Stimulated activated CD8-positive, alpha-beta memory T cell treated with anti-CD3 and anti-CD28 coated beads, Interleukin-7, amount 100 ng/mL, for 4 hours (primary cell): ENCODE measurements at regions not wholly inside any gene's neighbourhood (a gene's known extent, or its start where the extent isn't known, plus 50 kb on each side); places are given as distances from the start of the nearest gene placed in this dataset.

ENCODE experiments used
- DNase-seq, 2 donors: peaks; one replicate each; pipeline ENCODE4 v3.0.0-alpha.2; 2020; ENCODE audit warnings: low read depth in 2 of 2

- no peak for DNase-seq
Measured at GRCh38 chr4:155564086-155564485, 102.6 kb upstream of the GUCY1A1 start.

GRCh38 chr4:155559915-155560314 is 106.7 kb upstream of the GUCY1A1 start:
- DNase-seq, result no peak

- no peak for DNase-seq
Measured at GRCh38 chr4:155552180-155552579, 114.5 kb upstream of the GUCY1A1 start.

- DNase-seq, result no peak
Measured at GRCh38 chr4:155548173-155548572, 118.5 kb upstream of the GUCY1A1 start.

- no peak for DNase-seq
Measured at GRCh38 chr4:155546451-155546850, 120.2 kb upstream of the GUCY1A1 start.

GRCh38 chr4:155545456-155545855 is 121.2 kb upstream of the GUCY1A1 start:
- DNase-seq, result no peak

- DNase-seq, result no peak
Measured at GRCh38 chr4:155544547-155544946, 122.1 kb upstream of the GUCY1A1 start.

GRCh38 chr4:155543126-155543765 is 123.4 kb upstream of the GUCY1A1 start:
- DNase-seq, result no peak

DNA sequence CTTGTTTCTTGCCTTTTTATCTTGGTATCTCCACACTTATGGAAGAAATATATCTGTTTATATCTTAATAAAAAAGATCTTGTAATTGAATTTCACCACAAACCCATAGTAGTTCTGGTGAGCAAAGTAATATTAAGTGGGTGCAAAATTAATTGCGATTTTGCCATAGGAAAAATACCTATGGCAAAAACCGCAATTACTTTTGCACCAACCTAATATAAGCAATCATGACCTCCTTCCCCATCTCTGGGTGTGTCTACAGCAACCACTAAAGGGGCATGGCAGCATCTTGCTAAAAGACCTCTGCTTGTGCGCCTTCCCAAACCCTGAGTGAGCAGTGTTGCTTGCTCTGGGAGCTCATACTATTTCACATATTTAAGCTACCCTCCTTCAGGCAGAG is 124.2 kb upstream of the GUCY1A1 start:
- no peak for DNase-seq

DNA sequence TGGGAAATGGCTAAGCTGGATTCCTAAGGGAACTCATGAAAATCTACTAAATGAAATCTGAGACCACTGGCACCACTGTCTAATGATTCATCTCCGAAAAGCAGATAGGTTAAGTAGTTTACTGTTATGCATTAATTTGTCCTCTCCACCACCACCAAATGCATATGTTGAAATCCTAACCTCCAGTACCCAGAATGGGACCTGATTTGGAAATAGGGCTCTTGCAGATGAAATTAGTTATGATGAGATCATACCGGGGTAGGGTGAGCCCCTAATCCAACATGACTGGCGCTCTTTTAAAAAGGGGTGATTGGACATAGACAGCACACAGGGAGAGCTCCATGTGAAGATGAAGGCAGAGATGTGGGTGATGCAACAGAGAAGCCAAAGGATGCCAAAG is 124.9 kb upstream of the GUCY1A1 start:
- no peak for DNase-seq

DNA sequence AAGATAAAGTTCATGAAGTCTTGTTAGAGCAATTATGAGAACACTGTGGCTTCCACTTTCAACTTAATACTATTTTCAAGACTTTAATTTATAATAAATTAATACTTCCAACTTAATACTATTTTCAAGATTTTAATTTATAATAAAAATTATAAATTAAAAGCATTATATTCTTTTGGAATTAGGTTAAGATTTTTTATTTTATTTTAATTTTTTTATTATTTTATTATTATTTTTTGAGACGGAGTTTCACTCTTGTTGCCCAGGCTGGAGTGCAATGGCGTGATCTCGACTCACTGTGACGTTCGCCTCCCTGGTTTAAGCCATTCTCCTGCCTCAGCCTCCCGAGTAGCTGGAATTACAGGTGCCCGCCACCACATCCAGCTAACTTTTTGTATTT is 126.0 kb upstream of the GUCY1A1 start:
- no peak for DNase-seq

DNA sequence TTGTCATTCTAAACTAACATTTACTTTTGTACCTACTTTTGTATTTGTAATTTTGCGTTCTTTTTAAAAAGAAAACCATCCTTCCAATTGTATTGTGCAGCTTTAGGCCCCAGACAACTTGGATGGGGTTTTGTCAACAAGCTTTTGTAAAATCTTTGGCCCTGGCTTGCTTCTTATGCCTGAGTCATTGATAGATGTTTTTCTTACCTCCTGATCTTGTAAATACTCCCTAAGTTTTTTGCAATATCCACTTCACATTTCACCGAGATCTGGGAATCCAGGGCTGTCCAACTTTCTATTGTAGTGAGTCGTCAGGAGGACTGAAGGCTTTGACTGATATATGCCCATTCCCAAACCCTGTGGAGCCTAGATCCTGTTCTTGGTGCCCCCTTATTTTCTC is 126.9 kb upstream of the GUCY1A1 start:
- no peak for DNase-seq

GRCh38 chr4:155535802-155536454 is 130.7 kb upstream of the GUCY1A1 start:
- no peak for DNase-seq

GRCh38 chr4:155532373-155533085 is 134.1 kb upstream of the GUCY1A1 start:
- DNase-seq, result no peak

DNA sequence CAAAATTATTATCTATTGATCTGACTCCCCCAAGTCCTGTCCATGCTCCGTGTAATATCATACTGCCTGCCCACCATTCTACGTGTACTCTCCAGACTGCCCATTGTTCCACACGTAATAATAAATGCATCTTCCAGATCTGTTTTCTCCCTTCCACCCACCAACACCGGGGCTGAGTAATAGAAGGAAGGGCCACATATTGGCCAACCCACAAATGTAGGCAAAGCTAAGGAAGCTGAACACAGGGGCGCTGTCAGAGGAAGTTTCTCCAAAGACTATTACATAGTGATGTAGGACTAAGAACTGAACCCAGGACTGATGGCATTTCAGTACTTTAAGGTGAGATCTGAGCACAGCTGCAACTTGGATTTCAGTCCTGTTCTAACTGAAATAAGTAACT is 135.8 kb upstream of the GUCY1A1 start:
- DNase-seq, result no peak

DNA sequence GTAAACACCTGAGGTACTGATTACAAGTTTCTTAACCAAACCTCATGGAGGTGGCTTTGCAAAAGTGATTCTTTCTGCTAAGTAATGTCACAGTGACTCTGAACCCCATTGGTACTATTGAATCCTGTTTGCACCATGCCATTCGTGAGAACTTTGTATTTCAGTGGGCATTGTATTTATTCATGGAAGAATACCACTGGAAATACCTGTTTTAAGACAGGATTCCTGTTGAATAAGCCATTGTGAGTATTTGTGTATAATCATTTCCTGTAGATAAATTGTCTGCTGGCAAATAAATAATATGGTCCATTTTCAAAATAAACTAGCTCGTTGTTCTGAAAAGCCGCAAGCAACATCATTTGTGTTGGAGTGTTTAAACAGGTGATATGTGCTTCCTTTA is 136.4 kb upstream of the GUCY1A1 start:
- no peak for DNase-seq

- no peak for DNase-seq
Measured at GRCh38 chr4:155529716-155530115, 136.9 kb upstream of the GUCY1A1 start.

DNA sequence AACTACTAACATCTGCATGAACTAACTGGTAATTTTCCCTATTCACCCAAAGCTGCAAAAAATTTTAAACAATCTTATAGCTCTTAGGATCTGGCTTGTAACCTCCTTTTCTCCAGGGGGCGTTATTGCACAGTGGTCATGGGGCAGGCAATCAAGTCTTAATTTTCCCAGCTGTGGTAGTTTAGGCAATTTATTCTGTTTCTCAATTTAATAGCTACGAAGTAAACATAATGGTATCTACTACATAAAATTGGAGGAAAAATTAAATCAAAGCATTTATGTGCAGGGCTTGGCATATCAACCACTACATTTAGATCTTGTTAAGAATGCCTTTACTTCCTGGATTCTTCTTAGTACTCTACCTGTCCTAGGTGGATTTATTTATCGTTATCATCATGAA is 137.4 kb upstream of the GUCY1A1 start:
- DNase-seq, result no peak

DNA sequence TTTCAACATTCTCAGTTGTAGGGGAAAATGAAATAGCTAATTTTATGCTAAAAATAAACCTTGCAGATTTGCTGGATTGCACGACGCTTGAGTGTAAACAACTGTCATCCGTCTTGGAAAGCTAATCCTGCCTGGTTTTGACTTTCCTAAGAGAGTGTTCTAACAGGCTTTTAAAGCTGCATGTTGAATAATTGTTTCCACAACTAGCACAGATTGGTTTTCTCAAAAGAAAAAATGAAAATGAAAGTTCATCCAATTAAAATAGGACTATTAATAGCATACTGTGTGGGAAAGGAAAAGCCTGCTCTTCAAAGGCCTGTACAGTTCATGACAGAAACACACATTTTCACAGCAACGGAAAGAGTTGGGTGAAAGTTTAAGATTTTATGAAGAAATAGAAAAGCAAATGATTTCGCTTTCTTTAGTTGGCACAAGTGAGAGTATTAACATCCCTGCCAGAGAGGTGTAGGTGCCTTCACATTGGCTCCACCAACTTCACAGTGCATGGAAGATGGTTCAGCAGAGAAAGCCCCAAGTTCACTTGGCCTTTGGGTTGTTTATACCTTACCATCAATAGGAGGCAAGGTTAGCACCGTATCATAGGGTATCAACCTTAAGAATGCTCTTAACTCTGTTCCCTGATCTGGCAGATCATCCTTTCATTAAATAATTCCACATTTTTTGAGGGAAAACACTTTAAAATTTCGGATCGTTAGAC is 140.0 kb upstream of the GUCY1A1 start:
- DNase-seq, result no peak

GRCh38 chr4:155524926-155525455 is 141.7 kb upstream of the GUCY1A1 start:
- no peak for DNase-seq

DNA sequence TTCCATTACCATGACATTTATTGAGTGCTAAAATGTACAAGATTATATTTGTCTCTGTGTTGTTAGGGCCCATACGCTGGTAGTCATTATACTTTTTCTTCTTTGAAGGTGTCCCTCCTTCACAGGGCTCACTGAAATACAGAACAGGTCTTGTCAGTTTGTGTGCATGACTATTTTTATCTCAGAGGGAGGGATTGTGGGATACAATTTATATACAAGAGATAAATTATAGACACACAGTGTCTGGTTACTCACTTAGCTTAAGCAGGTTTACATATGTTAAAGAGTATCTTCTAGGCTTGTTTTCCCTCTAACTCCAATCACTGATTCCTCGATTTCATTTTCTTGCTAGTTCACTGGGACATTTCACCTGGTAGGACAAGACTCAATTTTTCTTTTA is 143.3 kb upstream of the GUCY1A1 start:
- no peak for DNase-seq

GRCh38 chr4:155522201-155522600 is 144.4 kb upstream of the GUCY1A1 start:
- DNase-seq, result no peak
